SJSA1 (cell line): ENCODE measurements at regions not wholly inside any gene's neighbourhood (a gene's known extent, or its start where the extent isn't known, plus 50 kb on each side); places are given as distances from the start of the nearest gene placed in this dataset.
A peak's percentile ranks its signal among the peaks of the same experiment; 100 is the strongest.

Experiments used
- DNase-seq, 2 experiments: peaks; one replicate each; pipeline ENCODE4 v3.0.0-alpha.2; 2015 to 2020; ENCODE audit warnings: low spot score in 2 of 2, low read depth in 1 of 2
- H3K27ac ChIP-seq: fragments of 250-450 bp; sonication (Bioruptor Pico); 2 replicates; pipeline ENCODE4 v1.5.1; 2020; ENCODE audit warnings: mild to moderate bottlenecking, moderate library complexity
- H3K27me3 ChIP-seq: fragments of 250-450 bp; sonication (Bioruptor Pico); replicated peaks from 2 replicates; pipeline ENCODE4 v1.5.1; 2020; ENCODE audit warnings: mild to moderate bottlenecking, moderate library complexity
- H3K36me3 ChIP-seq: fragments of 250-450 bp; sonication (Bioruptor Pico); 2 replicates; pipeline ENCODE4 v1.5.1; 2020; ENCODE audit warnings: mild to moderate bottlenecking
- H3K4me1 ChIP-seq: fragments of 250-450 bp; sonication (Bioruptor Pico); replicated peaks from 2 replicates; pipeline ENCODE4 v1.6.1; 2021; ENCODE audit warnings: mild to moderate bottlenecking
- H3K4me3 ChIP-seq: fragments of 250-450 bp; sonication (Bioruptor Pico); 2 replicates; pipeline ENCODE4 v1.5.1; 2020; ENCODE audit warnings: mild to moderate bottlenecking
- H3K9me3 ChIP-seq: fragments of 250-450 bp; sonication (Bioruptor Pico); replicated peaks from 2 replicates; pipeline ENCODE4 v1.5.1; 2020; ENCODE audit warnings: mild to moderate bottlenecking

GRCh38 chr2:146260551-146260950 is 1584.3 kb upstream of the ACVR2A start:
- no peaks in the 10 kb centered on the region for H3K9me3 ChIP-seq
- no peaks in the 10 kb centered on the region for H3K27me3 ChIP-seq
- no peak for DNase-seq
- H3K27ac ChIP-seq = no peak overlapping the region
- no peak overlapping the region for H3K4me3 ChIP-seq
- no peaks in the 10 kb centered on the region for H3K36me3 ChIP-seq
- H3K4me1 ChIP-seq = no peaks in the 10 kb centered on the region

- no peaks in the 10 kb centered on the region for H3K9me3 ChIP-seq
- DNase-seq = no peak
- H3K36me3 ChIP-seq = no peaks in the 10 kb centered on the region
- H3K4me3 ChIP-seq = no peak overlapping the region
- no peaks in the 10 kb centered on the region for H3K27me3 ChIP-seq
- no peak overlapping the region for H3K27ac ChIP-seq
- no peaks in the 10 kb centered on the region for H3K4me1 ChIP-seq
These were observed 1585.0 kb upstream of the ACVR2A start for GRCh38 chr2:146259816-146260215.

GRCh38 chr2:146258071-146258470 is 1586.8 kb upstream of the ACVR2A start:
- DNase-seq = no peak
- Histone ChIP-seq H3K4me1 (no peaks in the 10 kb centered on the region), H3K27me3 (no peaks in the 10 kb centered on the region), H3K9me3 (no peaks in the 10 kb centered on the region), H3K4me3 (no peak overlapping the region), H3K27ac (no peak overlapping the region), H3K36me3 (no peaks in the 10 kb centered on the region)

GRCh38 chr2:146252119-146252518 is 1592.7 kb upstream of the ACVR2A start:
- Histone ChIP-seq H3K9me3 (no peaks in the 10 kb centered on the region), H3K4me1 (no peaks in the 10 kb centered on the region), H3K27ac (no peak overlapping the region), H3K27me3 (no peaks in the 10 kb centered on the region), H3K4me3 (no peak overlapping the region), H3K36me3 (no peaks in the 10 kb centered on the region)
- DNase-seq = no peak

- no peaks in the 10 kb centered on the region for H3K9me3 ChIP-seq
- no peak overlapping the region for H3K4me3 ChIP-seq
- no peak for DNase-seq
- H3K4me1 ChIP-seq = peaks cover under 1% of the 10 kb centered on the region
- no peaks in the 10 kb centered on the region for H3K36me3 ChIP-seq
- H3K27ac ChIP-seq = no peak overlapping the region
- H3K27me3 ChIP-seq = no peaks in the 10 kb centered on the region
These were observed 1593.5 kb upstream of the ACVR2A start for GRCh38 chr2:146251328-146251727.

GRCh38 chr2:146246736-146247523 is 1597.9 kb upstream of the ACVR2A start:
- Histone ChIP-seq H3K9me3 (no peaks in the 10 kb centered on the region), H3K4me3 (no peak overlapping the region), H3K4me1 (peaks cover 8% of the 10 kb centered on the region), H3K27ac (no peak overlapping the region), H3K36me3 (no peaks in the 10 kb centered on the region), H3K27me3 (no peaks in the 10 kb centered on the region)
- no peak for DNase-seq

- Histone ChIP-seq H3K4me1 (peaks cover 8% of the 10 kb centered on the region), H3K9me3 (no peaks in the 10 kb centered on the region), H3K4me3 (no peak overlapping the region), H3K27me3 (no peaks in the 10 kb centered on the region), H3K27ac (no peak overlapping the region), H3K36me3 (no peaks in the 10 kb centered on the region)
- DNase-seq = peak in 1 of 2 experiments; percentile 3
These were observed 1598.7 kb upstream of the ACVR2A start for GRCh38 chr2:146246002-146246735.

- Histone ChIP-seq H3K27ac (no peak overlapping the region), H3K4me3 (no peak overlapping the region), H3K9me3 (no peaks in the 10 kb centered on the region), H3K27me3 (no peaks in the 10 kb centered on the region), H3K36me3 (no peaks in the 10 kb centered on the region), H3K4me1 (peaks cover 8% of the 10 kb centered on the region)
- no peak for DNase-seq
These were observed 1600.0 kb upstream of the ACVR2A start for GRCh38 chr2:146244830-146245229.

GRCh38 chr2:146244131-146244530 is 1600.7 kb upstream of the ACVR2A start:
- Histone ChIP-seq H3K27ac (no peak overlapping the region), H3K4me3 (no peak overlapping the region), H3K4me1 (peaks cover 8% of the 10 kb centered on the region), H3K36me3 (no peaks in the 10 kb centered on the region), H3K27me3 (no peaks in the 10 kb centered on the region), H3K9me3 (no peaks in the 10 kb centered on the region)
- DNase-seq = no peak

GRCh38 chr2:146241023-146241422 is 1603.8 kb upstream of the ACVR2A start:
- no peak for DNase-seq
- H3K27me3 ChIP-seq = no peaks in the 10 kb centered on the region
- H3K4me3 ChIP-seq = no peak overlapping the region
- H3K36me3 ChIP-seq = no peaks in the 10 kb centered on the region
- H3K9me3 ChIP-seq = no peaks in the 10 kb centered on the region
- no peak overlapping the region for H3K27ac ChIP-seq
- H3K4me1 ChIP-seq = peaks cover 5% of the 10 kb centered on the region

- no peak overlapping the region for H3K27ac ChIP-seq
- H3K4me3 ChIP-seq = no peak overlapping the region
- no peaks in the 10 kb centered on the region for H3K27me3 ChIP-seq
- H3K4me1 ChIP-seq = no peaks in the 10 kb centered on the region
- no peaks in the 10 kb centered on the region for H3K36me3 ChIP-seq
- no peaks in the 10 kb centered on the region for H3K9me3 ChIP-seq
- DNase-seq = no peak
These were observed 1604.4 kb upstream of the ACVR2A start for GRCh38 chr2:146240391-146240790.

- no peaks in the 10 kb centered on the region for H3K4me1 ChIP-seq
- H3K27me3 ChIP-seq = no peaks in the 10 kb centered on the region
- H3K4me3 ChIP-seq = no peak overlapping the region
- DNase-seq = no peak
- no peaks in the 10 kb centered on the region for H3K9me3 ChIP-seq
- H3K36me3 ChIP-seq = no peaks in the 10 kb centered on the region
- H3K27ac ChIP-seq = no peak overlapping the region
These were observed 1605.3 kb upstream of the ACVR2A start for GRCh38 chr2:146239392-146240135.

GRCh38 chr2:146238254-146238966 is 1606.4 kb upstream of the ACVR2A start:
- Histone ChIP-seq H3K4me3 (no peak overlapping the region), H3K4me1 (no peaks in the 10 kb centered on the region), H3K27ac (no peak overlapping the region), H3K27me3 (no peaks in the 10 kb centered on the region), H3K9me3 (no peaks in the 10 kb centered on the region), H3K36me3 (no peaks in the 10 kb centered on the region)
- DNase-seq = no peak
